HG03442 (cell line): ENCODE measurements at regions not wholly inside any gene's neighbourhood (a gene's known extent, or its start where the extent isn't known, plus 50 kb on each side); places are given as distances from the start of the nearest gene placed in this dataset.
"Not testable (repeated sequence)": the region's sequence is repeated elsewhere in the genome, so short reads cannot be mapped to it uniquely, and the experiment has no call there.

Experiments used
- ATAC-seq: cut with Tn5 transposase; IDR thresholded peaks from one replicate; pipeline ENCODE4 v1.9.1; 2021; ENCODE audit warnings: mild to moderate bottlenecking, moderate library complexity; ENCODE audit not compliant: unreplicated experiment

GRCh38 chr2:207321514-207321913 lies 155.8 kb upstream of the KLF7 start:
- ATAC-seq, result no peak

GRCh38 chr2:207324001-207324400 lies 158.3 kb upstream of the KLF7 start:
- ATAC-seq, result no peak

- ATAC-seq, result peak; percentile 29
Observed at GRCh38 chr2:207327513-207327912, 161.8 kb upstream of the KLF7 start.

- peak; percentile 34 for ATAC-seq
Observed at GRCh38 chr2:207328944-207329386, 163.2 kb upstream of the KLF7 start.

- peak; percentile 67 for ATAC-seq
Observed at GRCh38 chr2:207330912-207331311, 165.2 kb upstream of the KLF7 start.

GRCh38 chr2:207331674-207332073 lies 165.9 kb upstream of the KLF7 start:
- ATAC-seq, result no peak

- ATAC-seq, result peak; percentile 26
Observed at GRCh38 chr2:207332480-207333212, 166.9 kb upstream of the KLF7 start.

GRCh38 chr2:207333599-207334300 lies 168.0 kb upstream of the KLF7 start:
- ATAC-seq, result no peak

- ATAC-seq, result peak; percentile 3
Observed at GRCh38 chr2:207334301-207334623, 168.5 kb upstream of the KLF7 start.

GRCh38 chr2:207334624-207335371 lies 169.1 kb upstream of the KLF7 start:
- ATAC-seq, result peak; percentile 27

GRCh38 chr2:207337234-207338219 lies 171.8 kb upstream of the KLF7 start:
- peak; percentile 39 for ATAC-seq

GRCh38 chr2:207338220-207338607 lies 172.5 kb upstream of the KLF7 start:
- no peak for ATAC-seq

GRCh38 chr2:207338610-207339009 lies 172.9 kb upstream of the KLF7 start:
- no peak for ATAC-seq

- ATAC-seq, result no peak
Observed at GRCh38 chr2:207341112-207341750, 175.5 kb upstream of the KLF7 start.

- no peak for ATAC-seq
Observed at GRCh38 chr2:207341804-207342203, 176.1 kb upstream of the KLF7 start.

GRCh38 chr2:207344596-207345394 lies 179.0 kb upstream of the KLF7 start:
- ATAC-seq, result not testable (repeated sequence)

GRCh38 chr2:207351171-207351570 lies 178.6 kb upstream of the CREB1 start:
- ATAC-seq, result no peak

GRCh38 chr2:207352978-207353671 lies 176.6 kb upstream of the CREB1 start:
- ATAC-seq, result peak; percentile 82

GRCh38 chr2:207353836-207354235 lies 175.9 kb upstream of the CREB1 start:
- ATAC-seq, result no peak
